RWPE1 (cell line): ENCODE measurements at regions not wholly inside any gene's neighbourhood (a gene's known extent, or its start where the extent isn't known, plus 50 kb on each side); places are given as distances from the start of the nearest gene placed in this dataset.

Experiments
- CTCF ChIA-PET: fragments of 350-600 bp; sonication (Branson Sonifier 250); formaldehyde crosslinking; extraction: SDS; loops from one replicate; lab custom pipeline; 2021; lab: Yijun Ruan, JAX
- POLR2A ChIA-PET: fragments of 400-600 bp; formaldehyde crosslinking; extraction: SDS; loops from one replicate; lab custom pipeline; 2020; ENCODE audit warnings: antibody characterized with exemption; ENCODE audit not compliant: low non-redundant PET; lab: Yijun Ruan, JAX
- DNase-seq: peaks from one replicate; pipeline ENCODE4 v3.0.0; 2012; ENCODE audit warnings: low spot score
- H3K27ac ChIP-seq: fragments of 450-650 bp; 2 replicates; pipeline ENCODE4 v1.5.1; 2017
- CTCF ChIP-seq: fragments of 450-650 bp; conservative IDR thresholded peaks from 2 replicates; pipeline ENCODE4 v1.5.1; 2017; ENCODE audit warnings: low read depth, mild to moderate bottlenecking

GRCh38 chr14:28356819-28357218 lies 409.8 kb upstream of the FOXG1 start:
- DNase-seq = no peak
- no peak overlapping the region for H3K27ac ChIP-seq
- no peak for TF ChIP-seq CTCF
- ChIA-PET POLR2A (no interaction called here), CTCF (no interaction called here)

GRCh38 chr14:28361486-28361885 lies 405.1 kb upstream of the FOXG1 start:
- no peak for DNase-seq

GRCh38 chr14:28365510-28365909 lies 401.1 kb upstream of the FOXG1 start:
- ChIA-PET POLR2A (no interaction called here), CTCF (interaction anchor here (0.6 to 1.1 kb wide), 2 partner anchors 68 to 470 kb away, joined by 3 read pairs; no protein-coding TSS in a partner anchor)
- DNase-seq = no peak
- TF ChIP-seq CTCF = no peak
- no peak overlapping the region for H3K27ac ChIP-seq

More at GRCh38 chr14:28361486-28361885, 405.1 kb upstream of the FOXG1 start:
- ChIA-PET POLR2A (no interaction called here), CTCF (no interaction called here)
- TF ChIP-seq CTCF = no peak
- H3K27ac ChIP-seq = no peak overlapping the region

GRCh38 chr14:28373721-28374120 lies 392.9 kb upstream of the FOXG1 start:
- H3K27ac ChIP-seq = no peak overlapping the region
- ChIA-PET POLR2A (no interaction called here), CTCF (interaction anchor here (1.9 kb wide), 1 partner anchor 236 kb away, joined by 6 read pairs; no protein-coding TSS in a partner anchor)
- no peak for DNase-seq
- TF ChIP-seq CTCF = no peak

GRCh38 chr14:28375295-28375694 lies 391.3 kb upstream of the FOXG1 start:
- POLR2A ChIA-PET = no interaction called here
- no peak overlapping the region for H3K27ac ChIP-seq
- CTCF ChIA-PET = interaction anchor here (0.5 to 1.9 kb wide), 3 partner anchors 49 to 235 kb away, joined by 3 to 6 read pairs (median 6); no protein-coding TSS in a partner anchor
- TF ChIP-seq CTCF = no peak; the same call in 1 of the 2 replicates
- DNase-seq = no peak

GRCh38 chr14:28381656-28382055 lies 384.9 kb upstream of the FOXG1 start:
- DNase-seq = no peak
- ChIA-PET POLR2A (no interaction called here), CTCF (no interaction called here)
- no peak overlapping the region for H3K27ac ChIP-seq
- TF ChIP-seq CTCF = no peak
